Tongue (tissue), 1 donor: ENCODE measurements at regions not wholly inside any gene's neighbourhood (a gene's known extent, or its start where the extent isn't known, plus 50 kb on each side); places are given as distances from the start of the nearest gene placed in this dataset.
"Not testable (repeated sequence)": the region's sequence is repeated elsewhere in the genome, so short reads cannot be mapped to it uniquely, and the experiment has no call there.

Source experiments
- DNase-seq: peaks from one replicate; pipeline ENCODE4 v3.0.0-alpha.2; 2015

DNA sequence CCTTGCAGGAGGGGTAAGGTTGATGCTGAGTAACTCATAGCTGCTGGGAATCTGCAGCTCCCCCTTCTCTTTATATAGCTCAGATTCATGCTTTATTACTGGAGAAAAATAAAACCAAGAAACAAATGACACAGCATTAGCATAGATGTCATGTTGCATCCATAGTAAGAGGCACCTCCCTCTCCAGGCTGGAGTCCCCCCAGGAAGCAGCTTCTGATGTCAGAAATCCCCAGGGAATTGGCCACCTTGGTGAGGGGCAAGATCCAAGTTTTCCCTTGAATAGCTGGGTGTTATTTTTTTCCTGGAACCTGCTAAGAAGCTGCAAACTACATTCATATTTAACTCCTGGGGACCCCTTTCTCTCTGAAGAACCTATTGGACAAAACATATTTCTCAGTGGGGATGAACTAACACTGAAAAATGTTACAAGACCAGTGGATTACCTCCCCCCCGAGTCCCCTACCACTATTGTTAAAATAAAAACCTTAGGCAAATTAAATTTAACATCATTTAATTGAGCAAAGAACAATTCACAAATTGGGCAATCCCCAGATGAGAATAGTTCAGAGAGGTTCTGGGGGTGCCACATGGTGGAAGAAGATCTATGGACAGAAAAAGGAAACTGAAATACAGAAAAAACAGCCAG lies 163.7 kb upstream of the NAMPT start:
- no peak for DNase-seq

DNA sequence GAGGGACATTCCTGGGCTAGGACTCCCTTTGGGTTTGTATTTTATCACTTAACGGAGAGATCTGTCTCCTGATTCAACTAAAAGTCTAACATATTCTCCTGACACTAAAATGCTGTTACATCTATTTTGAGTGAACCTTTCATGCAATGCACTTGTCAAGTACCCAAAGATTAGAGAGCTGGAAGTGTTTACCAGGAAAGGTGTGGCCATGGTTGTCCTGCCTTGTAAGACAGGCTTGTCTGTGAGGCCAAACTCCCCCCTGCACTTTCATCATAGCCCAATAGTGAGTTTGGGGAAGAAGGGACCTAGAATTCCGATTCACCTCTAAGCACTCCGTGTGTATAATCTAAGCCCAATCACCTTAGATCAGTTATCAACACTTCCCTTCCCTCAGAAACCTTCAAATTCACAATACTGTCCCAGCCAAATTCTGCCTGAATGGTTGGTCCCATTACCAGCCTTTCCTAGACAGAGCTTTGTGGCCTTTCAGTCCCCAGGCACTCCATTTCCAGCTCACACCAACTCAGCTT lies 162.6 kb upstream of the NAMPT start:
- DNase-seq = no peak

DNA sequence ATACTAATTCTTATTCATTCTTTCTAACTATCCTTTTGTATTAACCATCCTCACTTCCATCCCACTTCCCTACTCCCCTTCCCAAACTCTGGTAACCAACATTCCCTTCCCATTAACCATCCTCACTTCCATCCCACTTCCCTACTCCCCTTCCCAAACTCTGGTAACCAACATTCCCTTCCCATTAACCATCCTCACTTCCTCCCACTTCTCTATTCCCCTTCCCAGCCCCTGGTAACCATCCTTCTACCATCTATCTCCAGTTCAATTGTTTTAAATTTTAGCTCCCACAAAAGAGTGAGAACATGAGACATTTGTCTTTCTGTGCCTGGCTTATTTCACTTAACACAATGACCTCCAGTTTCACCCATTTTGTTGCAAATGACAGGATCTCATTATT lies 160.6 kb upstream of the NAMPT start:
- not testable (repeated sequence) for DNase-seq

DNA sequence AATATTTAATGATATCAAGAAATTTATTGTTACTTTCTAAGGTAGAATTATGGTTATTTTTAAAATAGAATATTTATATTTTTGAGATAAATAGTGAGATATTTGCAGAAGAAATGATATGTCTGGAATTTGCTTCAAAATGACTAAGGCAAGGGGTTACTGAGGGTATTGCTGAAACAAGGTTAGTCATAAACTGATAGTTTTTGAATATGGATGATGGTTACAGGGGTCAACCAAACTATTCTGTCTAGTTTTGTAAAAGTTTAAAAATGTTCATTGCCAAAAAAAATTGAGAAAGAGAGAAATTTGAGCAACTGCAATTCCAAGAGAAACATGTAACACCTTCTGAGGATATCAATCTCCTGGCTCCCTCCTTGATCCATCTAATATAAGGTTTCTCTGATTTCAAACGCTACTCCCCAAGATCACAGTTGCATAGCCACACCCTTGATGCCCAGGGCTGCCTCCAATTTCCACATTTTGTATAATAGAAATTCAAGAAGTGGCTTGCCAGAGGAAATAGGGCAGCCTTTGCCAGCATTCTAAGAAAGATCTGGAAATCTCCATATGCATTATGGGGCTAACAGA lies 159.4 kb upstream of the NAMPT start:
- DNase-seq = no peak

DNA sequence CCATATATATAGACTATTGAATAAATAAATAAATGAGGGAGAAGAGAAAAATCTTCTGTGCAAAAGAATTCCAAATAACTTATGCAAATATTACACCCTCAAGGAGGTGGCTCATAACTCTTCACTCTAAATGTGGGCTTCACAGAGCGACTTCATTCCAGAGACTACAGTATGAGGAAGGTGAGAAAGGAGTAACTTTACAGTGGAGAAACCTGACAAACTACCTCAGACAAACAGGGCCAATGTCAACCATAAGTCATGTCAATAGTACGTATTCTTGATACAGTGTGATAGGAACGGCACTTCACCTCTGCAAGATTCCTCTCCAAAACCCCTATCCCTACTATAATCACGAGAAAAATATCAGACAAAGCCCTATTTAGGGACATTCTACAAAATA lies 158.4 kb upstream of the NAMPT start:
- no peak for DNase-seq

DNA sequence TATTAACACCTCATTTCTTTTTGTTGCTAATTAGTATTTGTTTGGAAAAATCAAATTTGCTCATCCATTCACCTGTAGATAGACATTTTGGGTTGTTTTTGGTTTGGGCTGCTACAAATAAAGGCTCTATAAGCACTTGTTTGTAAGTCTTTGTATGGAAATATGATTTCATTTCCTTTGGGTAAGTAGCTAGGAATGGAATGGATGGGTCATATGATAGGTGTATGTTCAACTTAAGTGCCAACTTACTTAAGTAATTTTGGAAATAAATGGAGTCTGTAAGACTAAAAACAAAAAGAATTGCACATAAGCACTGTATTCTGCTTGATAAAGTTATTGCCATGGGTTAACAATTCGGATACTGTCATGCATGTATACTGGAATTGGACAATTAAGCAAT lies 157.7 kb upstream of the NAMPT start:
- DNase-seq = no peak

DNA sequence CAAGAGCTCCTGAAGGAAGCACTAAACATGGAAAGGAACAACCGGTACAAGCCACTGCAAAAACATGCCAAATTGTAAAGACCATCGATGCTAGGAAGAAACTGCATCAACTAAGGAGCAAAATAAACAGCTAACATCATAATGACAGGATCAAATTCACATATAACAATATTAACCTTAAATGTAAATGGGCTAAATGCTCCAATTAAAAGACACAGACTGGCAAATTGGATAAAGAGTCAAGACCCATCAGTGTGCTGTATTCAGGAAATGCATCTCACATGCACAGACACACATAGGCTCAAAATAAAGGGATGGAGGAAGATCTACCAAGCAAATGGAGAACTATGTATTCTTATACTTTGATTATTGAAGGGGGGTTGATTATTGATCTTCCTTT lies 156.6 kb upstream of the NAMPT start:
- not testable (repeated sequence) for DNase-seq

DNA sequence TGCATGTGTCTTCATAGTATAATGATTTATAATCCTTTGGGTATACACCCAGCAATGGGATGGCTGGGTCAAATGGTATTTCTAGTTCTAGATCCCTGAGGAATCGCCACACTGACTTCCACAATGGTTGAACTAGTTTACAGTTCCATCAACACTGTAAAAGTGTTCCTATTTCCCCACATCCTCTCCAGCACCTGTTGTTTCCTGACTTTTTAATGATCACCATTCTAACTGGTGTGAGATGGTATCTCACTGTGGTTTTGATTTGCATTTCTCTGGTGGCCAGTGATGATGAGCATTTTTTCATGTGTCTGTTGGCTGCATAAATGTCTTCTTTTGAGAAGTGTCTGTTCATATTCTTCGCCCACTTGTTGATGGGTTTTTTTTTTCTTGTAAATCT lies 152.2 kb upstream of the NAMPT start:
- DNase-seq = not testable (repeated sequence)

DNA sequence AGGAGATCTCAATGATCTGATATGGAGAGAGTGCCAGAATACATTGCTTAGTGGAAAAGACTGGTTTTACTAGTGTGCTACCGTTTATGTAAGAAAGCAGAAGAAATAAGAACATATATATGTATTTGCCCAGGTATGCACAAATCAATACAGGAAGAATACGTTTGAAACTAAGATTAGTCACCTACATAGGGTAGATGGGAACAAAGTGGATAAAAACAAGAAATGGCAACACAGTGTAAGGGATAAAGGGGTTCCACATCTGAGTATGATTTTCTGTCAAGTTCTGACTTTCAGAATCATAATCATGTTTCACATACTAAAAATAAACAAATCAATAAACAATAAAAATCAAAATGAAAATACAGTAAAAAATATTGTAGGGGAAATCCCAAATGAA lies 148.6 kb upstream of the NAMPT start:
- DNase-seq = no peak

DNA sequence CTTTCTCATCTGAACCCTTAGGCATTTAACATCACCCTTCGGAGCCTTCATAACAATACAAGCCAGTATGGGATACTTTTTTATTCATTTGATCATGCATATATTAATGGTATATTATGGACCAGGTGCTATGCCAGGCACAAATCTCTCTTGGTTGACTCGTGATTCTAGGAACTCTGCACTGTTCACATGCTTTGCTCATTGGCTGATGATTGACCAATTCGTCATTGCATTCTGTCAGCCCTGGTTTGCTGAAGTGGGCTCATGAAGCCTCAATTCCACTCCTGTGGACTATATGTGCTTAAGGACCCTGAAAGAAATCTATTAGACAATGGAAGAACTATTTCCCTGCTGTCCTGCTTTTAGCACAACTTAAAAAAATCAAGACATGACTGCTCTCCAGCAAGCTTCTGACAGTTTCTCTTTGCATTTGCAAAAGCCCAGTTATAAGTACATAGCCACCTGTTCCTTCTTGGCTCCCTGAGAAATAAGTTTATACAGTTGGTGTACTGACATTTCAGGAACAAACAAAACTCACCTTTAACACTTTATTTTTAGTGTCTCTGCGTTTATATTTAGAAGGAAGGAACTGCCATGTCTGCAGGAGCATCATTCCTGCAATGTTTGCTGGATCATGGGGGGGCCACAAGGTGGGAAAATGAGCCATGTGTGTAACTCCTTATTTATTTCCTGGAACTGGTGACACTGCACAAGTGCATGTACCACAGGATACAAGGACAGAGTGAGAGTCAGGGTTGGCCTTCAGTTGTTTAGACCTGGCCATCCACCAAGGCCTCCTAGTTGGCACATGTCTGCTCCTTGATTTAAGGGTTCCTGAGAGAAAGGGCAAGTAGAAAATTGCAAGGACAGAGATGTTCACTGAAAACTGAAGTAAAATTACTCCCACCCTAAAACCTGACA lies 146.0 kb upstream of the NAMPT start:
- no peak for DNase-seq

DNA sequence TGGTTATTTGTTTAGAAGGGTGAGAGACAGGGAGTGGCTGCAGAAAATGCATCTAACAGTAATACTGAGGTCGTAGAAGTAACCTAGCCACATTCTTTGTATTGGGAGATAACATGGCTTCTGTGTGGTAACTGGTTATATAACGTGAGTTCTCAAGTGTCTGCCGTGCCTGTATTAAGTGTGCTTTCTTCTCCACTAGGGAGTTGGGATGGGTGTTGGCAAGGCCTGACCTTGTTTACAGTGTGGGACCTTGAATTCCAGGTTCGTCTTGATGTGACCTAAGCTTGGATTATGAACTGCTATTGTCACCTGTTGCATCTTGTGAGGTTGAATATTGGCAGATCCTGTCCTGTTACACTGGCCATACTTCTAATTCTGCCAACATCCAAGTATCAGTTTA lies 145.3 kb upstream of the NAMPT start:
- no peak for DNase-seq

DNA sequence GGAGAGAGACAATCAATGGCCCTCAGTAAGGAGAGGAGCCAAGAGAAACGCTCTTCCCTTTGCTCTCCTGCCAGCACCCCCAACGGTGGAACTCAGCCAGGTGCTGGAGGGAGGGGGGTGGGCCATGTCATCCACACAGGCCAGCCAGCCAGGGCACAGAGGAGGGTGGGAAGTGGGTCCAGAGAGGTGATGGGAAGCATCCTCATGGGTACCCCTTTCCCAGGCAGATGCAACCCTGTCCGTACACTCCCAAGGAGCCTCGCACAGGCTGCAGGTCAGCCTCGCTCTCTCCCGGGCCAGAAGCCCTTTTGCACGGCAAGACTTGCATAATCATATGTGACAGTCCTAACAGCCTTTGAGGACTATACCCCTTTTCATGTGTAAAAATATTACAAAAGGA lies 142.0 kb upstream of the NAMPT start:
- no peak for DNase-seq

DNA sequence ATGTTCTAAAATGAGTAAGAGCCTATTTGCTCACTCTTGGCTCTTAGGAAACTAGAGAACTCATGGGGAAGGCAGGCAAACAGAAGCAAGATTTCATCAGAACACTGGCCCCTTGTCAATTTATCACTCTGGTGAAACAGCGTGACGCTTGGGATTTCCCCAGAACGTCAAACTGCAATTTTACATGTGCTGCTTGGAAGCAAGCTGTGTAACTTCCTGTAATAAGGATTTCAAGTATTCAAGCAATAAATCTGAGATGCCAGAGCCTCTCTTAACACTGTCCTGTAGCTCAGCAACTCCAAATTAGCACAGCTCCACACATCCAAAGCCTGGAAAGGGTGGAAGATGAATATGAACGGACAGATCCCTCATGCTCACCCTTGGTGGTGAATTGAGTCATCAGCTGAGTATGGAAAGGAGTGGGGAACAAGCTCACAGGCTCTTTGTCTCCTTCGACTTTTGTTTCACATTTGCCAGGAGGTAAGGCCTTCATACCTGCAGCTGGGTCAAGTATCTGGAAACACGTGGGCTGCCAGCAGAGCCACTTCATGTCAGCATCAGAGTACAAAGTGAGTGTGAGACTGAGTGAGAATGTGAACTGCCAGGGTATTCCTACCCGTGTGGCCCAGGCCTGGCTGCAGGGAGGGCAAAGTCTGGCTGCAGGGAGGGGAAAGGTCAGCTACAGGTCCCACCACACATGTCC lies 140.4 kb upstream of the NAMPT start:
- peak; percentile 76 for DNase-seq

DNA sequence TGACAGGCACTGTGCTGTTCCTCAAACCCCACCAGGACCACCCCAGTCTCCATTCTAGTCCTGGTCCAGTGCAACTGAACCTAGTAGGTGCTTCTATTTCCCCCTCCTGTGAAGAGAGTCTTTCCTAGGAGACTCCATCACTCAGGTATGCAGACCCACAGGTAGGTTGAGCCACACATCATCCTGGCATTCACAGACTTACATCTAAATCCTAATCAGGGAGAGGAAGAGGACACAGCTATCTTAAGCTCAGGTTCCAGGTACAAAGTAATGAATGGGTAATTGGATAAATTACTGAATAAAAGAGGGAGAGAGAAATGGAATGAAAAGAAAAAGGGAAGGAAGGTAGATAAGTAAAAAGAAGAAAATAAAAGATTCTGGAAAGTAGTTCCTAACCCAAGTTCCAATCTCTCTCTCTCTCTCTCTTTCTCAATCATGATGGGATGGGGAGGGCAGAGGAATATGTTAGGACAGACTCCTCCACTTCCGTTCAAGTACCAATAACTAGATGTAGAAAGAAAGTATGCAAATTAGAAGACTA lies 139.8 kb upstream of the NAMPT start:
- no peak for DNase-seq

DNA sequence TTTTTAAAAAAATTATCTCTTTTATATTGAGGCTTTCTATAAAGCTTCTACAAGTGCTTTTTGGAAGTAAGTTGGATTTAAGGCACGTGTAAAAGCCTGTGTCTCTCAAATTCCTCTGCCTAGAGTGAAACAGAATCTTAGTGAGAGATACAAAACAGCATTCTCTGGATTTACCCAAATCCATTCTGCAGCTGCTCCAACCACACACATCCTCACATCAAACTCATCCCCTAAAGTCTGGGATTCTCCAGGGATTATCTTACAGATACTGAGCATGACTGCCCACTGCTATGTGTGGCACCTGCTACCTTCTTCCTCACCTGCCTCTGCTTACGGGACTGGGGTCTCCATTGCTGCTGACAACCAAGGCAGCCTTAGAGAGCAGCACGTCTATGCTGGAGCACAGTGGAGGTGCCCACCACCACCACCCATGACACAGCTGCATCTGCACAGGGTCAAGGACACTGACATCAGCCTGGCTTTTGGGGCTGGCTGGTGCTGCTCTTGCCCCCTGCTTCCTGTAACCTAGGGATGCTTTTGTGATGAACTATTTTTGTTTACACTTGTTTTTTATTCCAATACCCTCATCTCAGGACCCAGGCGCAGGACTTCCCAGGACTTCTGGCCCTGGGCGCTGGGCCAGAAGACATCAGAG lies 139.2 kb upstream of the NAMPT start:
- no peak for DNase-seq

DNA sequence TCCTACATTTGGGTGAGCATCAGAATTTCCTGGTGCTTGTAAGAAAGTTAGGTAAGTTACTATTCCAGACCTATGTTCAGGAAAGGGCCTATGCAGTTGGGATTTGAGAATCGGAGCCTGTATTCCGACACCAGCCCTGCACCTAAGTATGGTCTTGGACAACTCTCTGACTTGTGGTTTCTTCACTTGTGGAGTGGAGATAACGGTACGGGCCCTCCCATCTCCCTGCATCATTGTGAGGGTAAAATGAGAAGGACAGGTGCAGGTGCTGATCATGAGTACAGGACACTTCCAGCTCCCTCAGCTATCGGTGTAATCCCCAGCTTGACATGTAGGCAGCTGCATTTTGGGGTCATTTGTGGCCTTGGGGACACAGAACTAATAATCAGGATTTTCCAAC lies 138.3 kb upstream of the NAMPT start:
- no peak for DNase-seq

DNA sequence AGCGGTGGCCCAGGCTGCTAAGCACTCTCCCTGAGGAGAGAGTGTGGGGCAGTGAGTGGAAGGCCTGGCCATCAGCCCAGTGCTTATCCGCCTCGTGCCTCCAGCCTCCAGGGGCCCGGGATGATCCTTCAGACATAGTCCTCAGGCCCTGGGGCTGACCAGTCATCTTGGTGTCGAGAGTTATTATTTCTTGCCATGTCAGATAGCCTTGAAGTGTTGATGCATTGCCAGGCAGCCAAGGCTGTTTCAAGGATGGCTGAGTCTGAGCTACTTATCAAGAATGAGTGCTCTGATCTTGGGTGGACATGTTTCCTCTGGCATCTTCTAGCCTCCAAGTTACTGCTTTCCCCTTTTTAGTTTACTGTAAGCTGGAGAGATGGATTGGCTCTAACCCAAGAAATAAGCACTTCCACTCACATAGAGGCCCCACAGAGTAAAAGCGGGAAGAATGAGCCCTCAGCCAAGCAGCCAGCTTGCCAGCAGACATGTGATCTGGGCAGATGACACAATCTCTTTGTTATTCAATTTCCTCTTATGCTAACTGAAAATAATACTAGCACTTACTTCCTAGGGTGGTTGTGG lies 136.5 kb upstream of the NAMPT start:
- DNase-seq = peak; percentile 86

DNA sequence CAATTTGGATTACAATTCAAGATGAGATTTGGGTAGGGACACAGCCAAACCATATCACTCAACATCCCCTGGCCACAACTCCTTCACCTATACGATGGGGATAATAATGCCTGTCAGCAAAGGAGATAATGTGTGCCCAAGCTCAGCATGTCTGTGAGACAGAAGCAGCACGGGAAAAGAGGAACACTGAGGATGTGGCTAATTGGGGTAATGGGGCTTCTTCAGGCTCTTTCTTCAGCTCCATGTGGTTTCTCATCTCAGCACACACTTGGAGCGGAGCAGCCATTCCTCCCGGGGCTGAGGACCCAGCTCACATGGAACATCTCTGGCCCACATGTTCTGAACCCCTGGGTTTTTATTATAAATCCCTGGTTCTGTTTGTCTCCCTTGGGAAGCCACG lies 136.0 kb upstream of the NAMPT start:
- DNase-seq = no peak

DNA sequence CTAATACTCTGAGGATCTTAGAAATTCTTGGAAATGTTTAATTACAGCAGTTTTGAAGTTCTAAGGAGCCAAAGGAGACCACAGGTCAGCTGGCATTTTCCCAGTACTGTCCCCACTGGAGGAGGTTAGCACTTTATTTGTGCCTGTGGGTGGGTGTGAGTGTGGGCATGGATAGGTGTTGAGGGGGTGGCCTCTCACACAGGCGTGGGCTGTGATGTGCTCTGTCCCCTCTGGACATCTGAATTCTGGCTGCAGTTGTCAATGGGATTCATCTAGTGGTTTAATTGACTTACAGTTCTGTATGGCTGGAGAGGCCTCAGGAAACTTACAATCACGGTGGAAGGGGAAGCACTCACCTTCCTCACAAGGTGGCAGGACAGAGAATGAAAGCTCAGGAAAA lies 135.4 kb upstream of the NAMPT start:
- no peak for DNase-seq

DNA sequence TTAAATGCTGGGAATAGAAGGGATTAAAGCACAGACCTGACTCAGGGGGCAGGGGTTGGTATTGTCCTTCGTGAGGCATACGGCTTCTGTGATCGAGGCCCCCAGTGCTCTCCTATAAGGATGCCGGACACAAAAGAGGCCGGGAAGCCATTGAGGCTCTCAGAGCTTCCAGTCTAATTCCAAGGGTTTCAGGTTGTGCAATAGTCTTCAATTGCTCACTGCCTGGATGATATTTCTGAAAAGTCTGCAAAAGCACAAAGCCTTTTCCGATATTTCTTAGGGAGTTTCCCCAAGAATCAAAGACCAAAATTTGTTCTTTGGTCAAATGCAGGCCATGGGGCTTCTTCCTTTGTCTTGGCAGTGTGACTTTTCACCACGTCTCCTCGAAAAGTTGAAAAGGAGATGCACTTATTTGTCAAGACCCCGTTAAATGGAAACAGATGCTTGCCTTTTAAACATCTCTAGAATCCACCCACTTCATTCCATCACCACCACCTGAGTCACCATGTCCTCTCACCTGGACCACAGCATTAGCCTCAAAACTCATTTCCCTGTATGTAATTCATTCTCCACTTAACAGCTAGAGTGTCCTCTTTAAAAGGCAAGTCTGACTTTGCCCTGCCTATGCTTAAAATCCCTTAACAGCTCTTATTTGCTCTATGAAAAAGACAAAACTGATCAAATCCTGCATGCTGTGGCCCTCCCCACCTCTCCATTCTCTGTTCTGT lies 134.8 kb upstream of the NAMPT start:
- DNase-seq = no peak

DNA sequence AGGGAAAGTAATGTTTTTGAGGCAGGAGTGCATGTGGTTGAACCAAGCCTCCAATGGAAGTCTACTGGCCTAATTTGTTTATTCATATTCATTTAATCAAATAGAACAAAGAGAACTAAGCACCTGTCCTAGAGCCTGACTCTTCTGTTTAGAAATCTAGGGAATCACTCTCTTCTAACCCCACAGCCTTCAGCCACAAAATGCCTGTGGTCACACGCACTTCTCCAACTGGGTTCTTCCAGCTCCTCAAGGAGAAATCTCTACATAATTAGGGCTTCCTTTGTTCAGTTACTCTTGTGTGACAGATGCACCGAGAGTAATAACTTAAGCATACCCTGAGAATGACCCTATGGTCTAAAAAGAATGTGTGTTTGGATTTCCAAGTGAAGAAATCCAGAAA lies 133.7 kb upstream of the NAMPT start:
- DNase-seq = no peak
